ENCODE measurements at regions not wholly inside any gene's neighbourhood (a gene's known extent, or its start where the extent isn't known, plus 50 kb on each side); places are given as distances from the start of the nearest gene placed in this dataset.

- TF ChIP-seq ZNF274 (IDR thresholded peaks at IDR 0.05; ENCODE audit: low read depth, low read length) (no peak), YY1 (IDR thresholded peaks at IDR 0.05; ENCODE audit: insufficient read depth, insufficient read length) (no peak)
Measured at GRCh38 chr5:56607074-56607473, 208.3 kb upstream of the MAP3K1 start.

Data from NT2/D1 (cell line).